ENCODE measurements at regions not wholly inside any gene's neighbourhood (a gene's known extent, or its start where the extent isn't known, plus 50 kb on each side); places are given as distances from the start of the nearest gene placed in this dataset.

- no peak for TF ChIP-seq REST (IDR thresholded peaks at IDR 0.05; ENCODE audit: insufficient read depth in 1 of 2, low read depth in 2 of 2, low read length in 2 of 2)
- TF ChIP-seq SIN3A (IDR thresholded peaks at IDR 0.05; ENCODE audit: borderline replicate concordance, insufficient read depth, low read length), result no peak
- TF ChIP-seq POLR2AphosphoS5 (IDR thresholded peaks at IDR 0.05; ENCODE audit: low read depth, low read length), result no peak
- TF ChIP-seq FOXP2 (optimal IDR thresholded peaks at IDR 0.05; ENCODE audit: borderline replicate concordance, extremely low read depth, extremely low read length, insufficient read depth), result no peak
- no peak for TF ChIP-seq TAF1 (IDR thresholded peaks at IDR 0.05; ENCODE audit: borderline replicate concordance, insufficient read depth, low read length)
These were observed 56.9 kb upstream of the BEND6 start for GRCh38 chr6:56897789-56898529.
